ENCODE measurements at regions not wholly inside any gene's neighbourhood (a gene's known extent, or its start where the extent isn't known, plus 50 kb on each side); places are given as distances from the start of the nearest gene placed in this dataset.

- no peak for TF ChIP-seq CTCF (conservative IDR thresholded peaks at IDR 0.05)
- peak overlapping the region in 1 of 3 experiments; percentile 9; a peak in 2 of 7 replicates for H3K27ac Mint-ChIP-seq
- no peak overlapping the region for H2AFZ ChIP-seq (ENCODE audit: low read length)
These were observed 397.7 kb downstream of the TRIB2 start for GRCh38 chr2:13114391-13114790.

More at GRCh38 chr2:13114391-13114790, 397.7 kb downstream of the TRIB2 start:
- no peak overlapping the region for H3T11ph ChIP-seq (ENCODE audit: low read length)
- DNase-seq: no peak
- H2BK120ac ChIP-seq (ENCODE audit: low read depth, low read length, poor library complexity, severe bottlenecking): no peak overlapping the region
- H3K56ac ChIP-seq (ENCODE audit: insufficient read length, low read depth, low read length): no peak overlapping the region
- no peaks in the 10 kb centered on the region for H3K23me2 ChIP-seq (ENCODE audit: insufficient read length, low read depth, low read length, poor library complexity, severe bottlenecking)
- WGBS (ENCODE audit: extremely low coverage, insufficient read length, low lambda C conversion rate): no CpG with 5 or more reads among the region's 1 CpG
- H3K36me3 Mint-ChIP-seq (ENCODE audit: insufficient read depth in 1 of 3, low read depth in 3 of 3): no peaks in the 10 kb centered on the region
- H4K20me1 ChIP-seq (ENCODE audit: control insufficient read depth, insufficient read depth, insufficient read length): no peaks in the 10 kb centered on the region
- H3K79me2 ChIP-seq (ENCODE audit: insufficient read depth, low read length): no peaks in the 10 kb centered on the region
- H3K23ac ChIP-seq (ENCODE audit: insufficient read length, low read depth, low read length): no peak overlapping the region
- no peaks in the 10 kb centered on the region for H3K27me3 ChIP-seq (ENCODE audit: insufficient read depth, low read length)
- no peaks in the 10 kb centered on the region for H3K27me3 Mint-ChIP-seq (ENCODE audit: low read depth)
- H2BK20ac ChIP-seq (ENCODE audit: low read depth, low read length, poor library complexity, severe bottlenecking): no peak overlapping the region
- H3K9ac ChIP-seq (ENCODE audit: extremely low read depth, insufficient read length, low read length): no peak overlapping the region
- H4K8ac ChIP-seq (replicated peaks; ENCODE audit: insufficient read length, low read depth, low read length): no peak overlapping the region
- no peak overlapping the region for H3K14ac ChIP-seq (ENCODE audit: insufficient read depth, low read length)
- H3K9me3 Mint-ChIP-seq: no peaks in the 10 kb centered on the region; a peak in 1 of 5 replicates
- no peak overlapping the region for H2BK15ac ChIP-seq (ENCODE audit: low read depth, low read length)
- no peak overlapping the region for H4K91ac ChIP-seq (ENCODE audit: insufficient read length, low read depth, low read length)
- no peak overlapping the region for H2BK5ac ChIP-seq (ENCODE audit: insufficient read length, low read length)
- no peaks in the 10 kb centered on the region for H3K4me1 ChIP-seq (ENCODE audit: insufficient read depth, low read length)
- no peak overlapping the region for H2BK12ac ChIP-seq (ENCODE audit: insufficient read length, low read depth, low read length)
- H3K18ac ChIP-seq (ENCODE audit: insufficient read length, low read depth, low read length): no peak overlapping the region
- no peak overlapping the region for H3K4me2 ChIP-seq (ENCODE audit: insufficient read depth, insufficient read length, low read length)
- no peaks in the 10 kb centered on the region for H3K79me1 ChIP-seq (ENCODE audit: insufficient read depth, low read depth, low read length, poor library complexity, severe bottlenecking)
- peaks cover 4 to 5% of the 10 kb centered on the region in 2 experiments; a peak in 3 of 4 replicates for H3K4me1 Mint-ChIP-seq
- H3K4me3 Mint-ChIP-seq: no peak overlapping the region
- no peak overlapping the region for H3K27ac ChIP-seq (ENCODE audit: insufficient read length, low read depth, low read length)
- no peak overlapping the region for H2AK5ac ChIP-seq (ENCODE audit: insufficient read length, low read length)
- H4K5ac ChIP-seq (ENCODE audit: insufficient read length, low read depth, low read length): no peak overlapping the region
- no peak overlapping the region for H3K4ac ChIP-seq (ENCODE audit: low read depth, low read length)
- H3K9me3 ChIP-seq (ENCODE audit: control insufficient read depth, low read depth, low read length): no peaks in the 10 kb centered on the region
